ENCODE measurements at regions not wholly inside any gene's neighbourhood (a gene's known extent, or its start where the extent isn't known, plus 50 kb on each side); places are given as distances from the start of the nearest gene placed in this dataset.

GRCh38 chr9:119974026-119974425 lies 604.8 kb upstream of the BRINP1 start:
- no peak for DNase-seq

- peak; percentile 57 for DNase-seq
Measured at GRCh38 chr9:119968836-119969707, 599.8 kb upstream of the BRINP1 start.

GRCh38 chr9:119967867-119968535 lies 598.8 kb upstream of the BRINP1 start:
- no peak for DNase-seq

- no peak for DNase-seq
Measured at GRCh38 chr9:119963798-119964372, 594.6 kb upstream of the BRINP1 start.

- DNase-seq, result no peak
Measured at GRCh38 chr9:119963258-119963797, 594.1 kb upstream of the BRINP1 start.

- no peak for DNase-seq
Measured at GRCh38 chr9:119961774-119962424, 592.7 kb upstream of the BRINP1 start.

- no peak for DNase-seq
Measured at GRCh38 chr9:119959846-119960545, 590.8 kb upstream of the BRINP1 start.

- no peak for DNase-seq
Measured at GRCh38 chr9:119956111-119956510, 586.9 kb upstream of the BRINP1 start.

- no peak for DNase-seq
Measured at GRCh38 chr9:119955276-119955675, 586.0 kb upstream of the BRINP1 start.

GRCh38 chr9:119951591-119951990 lies 582.4 kb upstream of the BRINP1 start:
- DNase-seq, result no peak

GRCh38 chr9:119951090-119951489 lies 581.9 kb upstream of the BRINP1 start:
- DNase-seq, result no peak

- DNase-seq, result no peak
Measured at GRCh38 chr9:119945686-119946085, 576.5 kb upstream of the BRINP1 start.

- no peak for DNase-seq
Measured at GRCh38 chr9:119941091-119941490, 571.9 kb upstream of the BRINP1 start.

GRCh38 chr9:119938871-119939270 lies 569.6 kb upstream of the BRINP1 start:
- DNase-seq, result no peak

GRCh38 chr9:119934497-119934896 lies 565.3 kb upstream of the BRINP1 start:
- no peak for DNase-seq

- no peak for DNase-seq
Measured at GRCh38 chr9:119933191-119933590, 564.0 kb upstream of the BRINP1 start.

- no peak for DNase-seq
Measured at GRCh38 chr9:119924736-119925135, 555.5 kb upstream of the BRINP1 start.

GRCh38 chr9:119917175-119917574 lies 547.9 kb upstream of the BRINP1 start:
- no peak for DNase-seq

- DNase-seq, result no peak
Measured at GRCh38 chr9:119907056-119907455, 537.8 kb upstream of the BRINP1 start.

GRCh38 chr9:119905724-119906123 lies 536.5 kb upstream of the BRINP1 start:
- no peak for DNase-seq

GRCh38 chr9:119903851-119904250 lies 534.6 kb upstream of the BRINP1 start:
- DNase-seq, result no peak

- DNase-seq, result no peak
Measured at GRCh38 chr9:119902611-119903010, 533.4 kb upstream of the BRINP1 start.

Data from Kasumi-1 (cell line).